DOHH2 (cell line): ENCODE measurements at regions not wholly inside any gene's neighbourhood (a gene's known extent, or its start where the extent isn't known, plus 50 kb on each side); places are given as distances from the start of the nearest gene placed in this dataset.

ENCODE experiments used
- H3F3A ChIP-seq: fragments of 200-600 bp; sonication (generic), shearing (Covaris generic); 2 replicates; pipeline ENCODE4 v1.6.0; 2016; ENCODE audit warnings: antibody characterized with exemption, mild to moderate bottlenecking; ENCODE audit not compliant: control insufficient read depth, insufficient read depth
- H3K27ac ChIP-seq: fragments of 200-600 bp; sonication (generic); 2 replicates; pipeline ENCODE4 v1.5.1; 2014; ENCODE audit warnings: low read depth, mild to moderate bottlenecking, low read length, moderate library complexity
- H3K27me3 ChIP-seq: fragments of 200-600 bp; sonication (generic); 2 replicates; pipeline ENCODE4 v1.6.1; 2014; ENCODE audit warnings: mild to moderate bottlenecking, low read length, mixed read lengths; ENCODE audit not compliant: control insufficient read depth
- H3K36me3 ChIP-seq: fragments of 200-600 bp; sonication (generic); 2 replicates; pipeline ENCODE4 v1.6.1; 2014; ENCODE audit warnings: mild to moderate bottlenecking, low read length, moderate library complexity, mixed read lengths; ENCODE audit not compliant: control insufficient read depth
- H3K4me1 ChIP-seq: fragments of 200-600 bp; sonication (generic); 2 replicates; pipeline ENCODE4 v1.6.1; 2014; ENCODE audit warnings: mild to moderate bottlenecking, low read length, mixed read lengths; ENCODE audit not compliant: control insufficient read depth
- H3K4me2 ChIP-seq: fragments of 200-600 bp; sonication (generic); 2 replicates; pipeline ENCODE4 v1.6.0; 2014; ENCODE audit warnings: mild to moderate bottlenecking, low read length, moderate library complexity
- H3K4me3 ChIP-seq: fragments of 200-600 bp; sonication (generic); 2 replicates; pipeline ENCODE4 v1.5.1; 2014; ENCODE audit warnings: mild to moderate bottlenecking, low read length, mixed read lengths
- H3K79me2 ChIP-seq: fragments of 200-600 bp; sonication (generic); 2 replicates; pipeline ENCODE4 v1.6.1; 2014; ENCODE audit warnings: mild to moderate bottlenecking, low read length, mixed read lengths; ENCODE audit not compliant: control insufficient read depth
- H3K9me2 ChIP-seq: fragments of 200-600 bp; sonication (generic); replicated peaks from 2 replicates; pipeline ENCODE4 v1.6.1; 2014; ENCODE audit warnings: mild to moderate bottlenecking, low read length, mixed read lengths; ENCODE audit not compliant: control insufficient read depth
- H3K9me3 ChIP-seq: fragments of 200-600 bp; sonication (generic); 2 replicates; pipeline ENCODE4 v1.6.1; 2014; ENCODE audit warnings: antibody characterized with exemption, low read length, mixed read lengths; ENCODE audit not compliant: control insufficient read depth, insufficient read depth
- H4K20me1 ChIP-seq: fragments of 200-600 bp; sonication (generic); 2 replicates; pipeline ENCODE4 v1.6.0; 2014; ENCODE audit warnings: low read depth, mild to moderate bottlenecking, antibody characterized with exemption, low read length, moderate library complexity; ENCODE audit not compliant: control insufficient read depth, insufficient read depth
- CTCF ChIP-seq: fragments of 200-600 bp; sonication (generic); IDR thresholded peaks from one replicate; pipeline ENCODE4 v1.5.1; 2014; ENCODE audit warnings: antibody characterized with exemption, mild to moderate bottlenecking, low read depth, low read length; ENCODE audit not compliant: poor library complexity, severe bottlenecking
- EZH2phosphoT487 ChIP-seq: fragments of 200-600 bp; sonication (generic); IDR thresholded peaks from 2 replicates; pipeline ENCODE4 v1.6.1; 2017; ENCODE audit warnings: borderline replicate concordance, mild to moderate bottlenecking, antibody characterized with exemption, low read length, moderate library complexity, mixed read lengths

- Histone ChIP-seq H3K36me3 (no peaks in the 10 kb centered on the region), H3K4me2 (no peak overlapping the region), H3F3A (no peaks in the 10 kb centered on the region), H3K4me3 (no peak overlapping the region), H3K79me2 (no peaks in the 10 kb centered on the region), H3K27ac (no peak overlapping the region), H3K9me2 (no peaks in the 10 kb centered on the region), H4K20me1 (no peaks in the 10 kb centered on the region), H3K9me3 (no peaks in the 10 kb centered on the region), H3K4me1 (no peaks in the 10 kb centered on the region), H3K27me3 (no peaks in the 10 kb centered on the region; the same call in 1 of the 2 replicates)
- no peak for TF ChIP-seq EZH2phosphoT487
- no peak for TF ChIP-seq CTCF
Measured at GRCh38 chr2:222033541-222033940, 265.3 kb downstream of the PAX3 start.

- H3K4me1 ChIP-seq, result no peaks in the 10 kb centered on the region
- no peaks in the 10 kb centered on the region for H3K9me2 ChIP-seq
- no peaks in the 10 kb centered on the region for H3K9me3 ChIP-seq
- H3K36me3 ChIP-seq, result no peaks in the 10 kb centered on the region
- no peaks in the 10 kb centered on the region for H4K20me1 ChIP-seq
- H3K27me3 ChIP-seq, result peaks cover 6% of the 10 kb centered on the region
- no peak for TF ChIP-seq EZH2phosphoT487
- no peak for TF ChIP-seq CTCF
- H3F3A ChIP-seq, result no peaks in the 10 kb centered on the region
- no peak overlapping the region for H3K4me3 ChIP-seq
- no peak overlapping the region for H3K4me2 ChIP-seq
- no peaks in the 10 kb centered on the region for H3K79me2 ChIP-seq
- H3K27ac ChIP-seq, result no peak overlapping the region
Measured at GRCh38 chr2:222025881-222026271, 272.9 kb downstream of the PAX3 start.

GRCh38 chr2:222024932-222025880 is 273.6 kb downstream of the PAX3 start:
- H3K9me3 ChIP-seq, result no peaks in the 10 kb centered on the region
- no peaks in the 10 kb centered on the region for H3F3A ChIP-seq
- no peaks in the 10 kb centered on the region for H3K79me2 ChIP-seq
- no peaks in the 10 kb centered on the region for H3K36me3 ChIP-seq
- peaks cover 6% of the 10 kb centered on the region for H3K27me3 ChIP-seq
- no peaks in the 10 kb centered on the region for H4K20me1 ChIP-seq
- no peaks in the 10 kb centered on the region for H3K4me1 ChIP-seq
- H3K27ac ChIP-seq, result no peak overlapping the region
- no peaks in the 10 kb centered on the region for H3K9me2 ChIP-seq
- no peak overlapping the region for H3K4me2 ChIP-seq
- H3K4me3 ChIP-seq, result no peak overlapping the region
- TF ChIP-seq EZH2phosphoT487, result no peak
- peak; percentile 67 for TF ChIP-seq CTCF
